BJ (cell line): ENCODE measurements at regions not wholly inside any gene's neighbourhood (a gene's known extent, or its start where the extent isn't known, plus 50 kb on each side); places are given as distances from the start of the nearest gene placed in this dataset.

ENCODE experiments used
- CTCF ChIA-PET: fragments of 350-600 bp; formaldehyde crosslinking; extraction: SDS; loops from one replicate; lab custom pipeline; 2021; ENCODE audit warnings: antibody characterized with exemption, inconsistent platforms; lab: Yijun Ruan, JAX
- POLR2A ChIA-PET: fragments of 300-600 bp; sonication (Branson Sonifier 250); formaldehyde crosslinking; extraction: SDS; loops from one replicate; lab custom pipeline; 2021; ENCODE audit warnings: antibody characterized with exemption; lab: Charles Lee
- DNase-seq: peaks from one replicate; pipeline ENCODE4 v3.0.0-alpha.2; 2011; ENCODE audit warnings: low read depth
- H3K27me3 ChIP-seq: 2 replicates; pipeline ENCODE4 v1.6.0; 2011; ENCODE audit warnings: low read length; ENCODE audit not compliant: control insufficient read depth, insufficient read depth
- H3K36me3 ChIP-seq: 2 replicates; pipeline ENCODE4 v1.5.1; 2011; ENCODE audit warnings: low read length; ENCODE audit not compliant: control insufficient read depth, insufficient read depth
- H3K4me3 ChIP-seq: 2 replicates; pipeline ENCODE4 v1.5.1; 2011; ENCODE audit warnings: low read depth, mild to moderate bottlenecking, control low read depth, low read length
- CTCF ChIP-seq: IDR thresholded peaks from 2 replicates; pipeline ENCODE4 v1.5.1; 2011; ENCODE audit warnings: low read depth, mild to moderate bottlenecking, control low read depth, inconsistent platforms, low read length, moderate library complexity; ENCODE audit not compliant: insufficient read depth

- Histone ChIP-seq H3K27me3 (no peaks in the 10 kb centered on the region), H3K36me3 (no peaks in the 10 kb centered on the region), H3K4me3 (no peak overlapping the region)
- DNase-seq: no peak
- TF ChIP-seq CTCF: no peak
- POLR2A ChIA-PET: no interaction called here
- CTCF ChIA-PET: no interaction called here
Observed at GRCh38 chr4:165678236-165678935, 194.7 kb upstream of the TLL1 start.

GRCh38 chr4:165678936-165679325 lies 194.1 kb upstream of the TLL1 start:
- DNase-seq: no peak
- Histone ChIP-seq H3K4me3 (no peak overlapping the region), H3K36me3 (no peaks in the 10 kb centered on the region), H3K27me3 (no peaks in the 10 kb centered on the region)
- ChIA-PET POLR2A (no interaction called here), CTCF (no interaction called here)
- TF ChIP-seq CTCF: no peak

GRCh38 chr4:165680821-165681220 lies 192.2 kb upstream of the TLL1 start:
- POLR2A ChIA-PET: no interaction called here
- Histone ChIP-seq H3K36me3 (no peaks in the 10 kb centered on the region), H3K27me3 (no peaks in the 10 kb centered on the region), H3K4me3 (no peak overlapping the region)
- no peak for TF ChIP-seq CTCF
- CTCF ChIA-PET: interaction anchor here (1.3 kb wide), 1 partner anchor 13 kb away, joined by 3 read pairs; no protein-coding TSS in a partner anchor
- no peak for DNase-seq

GRCh38 chr4:165682611-165683010 lies 190.4 kb upstream of the TLL1 start:
- POLR2A ChIA-PET: no interaction called here
- Histone ChIP-seq H3K36me3 (no peaks in the 10 kb centered on the region), H3K27me3 (no peaks in the 10 kb centered on the region), H3K4me3 (no peak overlapping the region)
- TF ChIP-seq CTCF: no peak
- CTCF ChIA-PET: no interaction called here
- no peak for DNase-seq

GRCh38 chr4:165684177-165684805 lies 188.7 kb upstream of the TLL1 start:
- POLR2A ChIA-PET: no interaction called here

More at GRCh38 chr4:165684177-165684805, 188.7 kb upstream of the TLL1 start:
- H3K36me3 ChIP-seq: no peaks in the 10 kb centered on the region
- TF ChIP-seq CTCF: no peak
- CTCF ChIA-PET: no interaction called here
- H3K4me3 ChIP-seq: no peak overlapping the region
- DNase-seq: no peak
- no peaks in the 10 kb centered on the region for H3K27me3 ChIP-seq
